ENCODE measurements at regions not wholly inside any gene's neighbourhood (a gene's known extent, or its start where the extent isn't known, plus 50 kb on each side); places are given as distances from the start of the nearest gene placed in this dataset.

GRCh38 chr13:109369353-109370052 lies 416.9 kb downstream of the IRS2 start:
- no peak for DNase-seq (ENCODE audit: low spot score)

DNA sequence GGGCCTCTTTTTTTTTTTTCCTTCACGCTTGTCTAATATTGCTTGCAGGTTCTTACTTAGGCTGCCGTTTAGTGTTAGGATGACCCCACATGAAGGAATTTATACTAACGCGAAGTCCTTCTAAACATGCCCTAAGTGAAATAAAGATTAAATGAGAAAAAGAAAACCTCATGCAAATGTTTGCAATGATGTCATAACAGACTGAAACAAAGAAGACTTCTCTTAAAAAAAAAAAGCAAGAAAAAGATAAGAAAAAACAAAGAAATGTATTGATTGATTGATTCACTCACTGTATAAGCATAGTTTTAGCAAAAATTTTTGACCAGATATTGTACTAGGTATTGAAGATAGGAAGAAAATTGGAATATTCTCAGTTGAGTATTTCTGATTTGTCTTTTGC lies 418.2 kb downstream of the IRS2 start:
- DNase-seq (ENCODE audit: low spot score), result no peak

DNA sequence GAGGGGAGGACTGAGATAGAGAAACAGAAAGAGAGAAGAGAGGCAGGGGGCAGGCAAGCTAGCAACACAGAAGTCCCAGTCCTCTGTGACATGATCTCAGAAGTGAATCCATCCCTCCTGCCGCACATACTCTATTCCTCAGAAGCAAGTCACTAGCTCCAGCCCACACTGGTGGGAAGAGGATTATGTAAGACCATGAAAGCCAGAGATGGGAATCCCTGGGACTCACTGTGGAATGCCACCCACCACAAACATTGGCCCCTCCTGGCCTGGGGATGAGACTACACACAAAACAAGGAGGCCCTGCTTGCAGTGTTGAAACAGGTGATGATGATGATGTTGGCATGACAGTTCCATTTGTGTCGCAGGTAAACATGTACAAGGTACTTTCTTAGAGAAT lies 419.9 kb downstream of the IRS2 start:
- DNase-seq (ENCODE audit: low spot score), result no peak

GRCh38 chr13:109363431-109363830 lies 423.0 kb downstream of the IRS2 start:
- DNase-seq (ENCODE audit: low spot score), result no peak

DNA sequence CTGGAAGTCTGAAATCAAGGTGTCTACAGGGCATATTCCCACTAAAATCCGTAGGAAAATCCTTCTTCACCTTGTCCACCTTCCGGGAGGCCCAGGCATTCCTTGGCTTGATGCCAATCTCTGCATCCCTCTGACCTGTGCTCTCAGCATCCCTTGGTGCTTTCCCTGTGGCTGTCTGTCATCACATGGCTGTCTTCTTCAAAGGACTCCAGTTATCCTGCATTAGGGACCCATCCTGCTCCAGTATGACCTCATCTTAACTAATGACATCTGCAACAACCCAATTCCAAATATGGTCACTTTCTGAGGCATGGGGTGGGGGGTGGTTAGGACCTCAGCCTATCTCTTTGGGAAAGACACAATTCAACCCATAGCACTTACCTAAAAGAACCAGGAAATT lies 423.8 kb downstream of the IRS2 start:
- no peak for DNase-seq (ENCODE audit: low spot score)

GRCh38 chr13:109361562-109362289 lies 424.7 kb downstream of the IRS2 start:
- DNase-seq (ENCODE audit: low spot score), result no peak

DNA sequence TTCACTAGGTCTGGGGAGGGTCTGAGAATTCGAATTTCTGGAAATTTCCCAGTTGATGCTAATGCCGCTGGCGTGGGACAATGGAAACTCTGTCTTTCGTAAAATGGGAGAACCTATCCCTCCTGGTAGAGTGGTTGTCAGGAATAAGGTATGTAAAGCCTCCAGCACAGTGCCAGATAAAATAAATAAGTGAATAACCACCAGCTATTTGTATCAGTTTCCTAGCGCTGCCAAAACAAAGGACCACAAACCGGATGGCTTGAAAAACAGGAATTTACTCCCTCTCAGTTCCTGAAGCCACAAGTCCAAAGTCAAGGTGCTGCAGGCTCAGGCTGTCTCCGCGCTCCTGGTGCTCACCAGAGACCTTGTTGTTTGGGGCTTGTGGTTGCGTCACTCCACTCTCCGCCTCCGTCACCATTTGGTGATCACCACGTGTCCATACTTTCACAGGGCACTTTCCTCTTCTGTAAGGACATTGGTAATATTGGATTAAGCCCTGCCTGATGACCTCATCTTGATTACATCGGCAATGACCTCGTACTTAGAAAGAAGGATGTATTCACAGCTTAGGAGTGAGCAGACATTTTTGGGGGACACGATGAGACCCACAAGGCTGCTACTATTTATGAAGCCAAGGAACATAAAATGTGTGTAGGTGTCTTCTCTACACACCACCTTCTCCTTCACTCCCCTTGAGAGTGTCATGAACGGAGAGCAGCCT lies 428.5 kb downstream of the IRS2 start:
- no peak for DNase-seq (ENCODE audit: low spot score)

- no peak for DNase-seq (ENCODE audit: low spot score)
These were observed 430.4 kb downstream of the IRS2 start for GRCh38 chr13:109355875-109356434.

DNA sequence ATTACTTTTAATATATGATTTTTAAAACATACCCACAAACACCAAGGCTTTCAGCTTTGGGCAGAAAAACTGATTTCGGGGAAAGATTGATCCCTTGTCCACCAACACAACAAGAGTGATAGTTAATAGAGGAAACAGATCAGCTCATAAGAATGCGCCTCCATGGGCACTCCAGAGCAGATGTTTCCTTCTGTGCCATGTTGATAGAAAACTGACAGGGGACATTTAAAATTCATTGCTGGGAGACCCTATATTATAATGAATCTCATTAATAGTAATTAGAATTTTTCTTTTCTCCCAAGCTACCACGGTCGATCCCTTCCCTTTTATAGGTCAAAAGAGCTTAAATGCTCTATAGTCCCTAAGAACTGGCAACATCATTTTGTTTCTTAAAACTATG lies 431.2 kb downstream of the IRS2 start:
- DNase-seq (ENCODE audit: low spot score), result no peak

DNA sequence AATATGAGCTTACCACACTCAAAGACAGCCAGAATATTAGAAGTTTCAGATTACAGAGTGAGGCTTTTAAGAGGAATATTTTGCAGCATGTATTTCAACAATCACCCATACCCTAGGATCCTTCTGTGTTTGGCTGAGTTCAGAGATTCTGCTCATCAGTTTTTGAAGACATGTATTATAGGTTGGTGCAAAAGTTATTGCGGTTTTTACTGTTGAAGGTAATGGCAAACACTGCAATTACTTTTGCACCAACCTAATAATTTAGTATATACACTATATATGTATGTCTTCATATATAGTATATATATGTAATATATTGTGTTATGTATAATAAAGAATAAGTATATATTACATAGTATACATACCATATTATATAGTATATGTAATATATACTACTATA lies 435.1 kb downstream of the IRS2 start:
- no peak for DNase-seq (ENCODE audit: low spot score)

DNA sequence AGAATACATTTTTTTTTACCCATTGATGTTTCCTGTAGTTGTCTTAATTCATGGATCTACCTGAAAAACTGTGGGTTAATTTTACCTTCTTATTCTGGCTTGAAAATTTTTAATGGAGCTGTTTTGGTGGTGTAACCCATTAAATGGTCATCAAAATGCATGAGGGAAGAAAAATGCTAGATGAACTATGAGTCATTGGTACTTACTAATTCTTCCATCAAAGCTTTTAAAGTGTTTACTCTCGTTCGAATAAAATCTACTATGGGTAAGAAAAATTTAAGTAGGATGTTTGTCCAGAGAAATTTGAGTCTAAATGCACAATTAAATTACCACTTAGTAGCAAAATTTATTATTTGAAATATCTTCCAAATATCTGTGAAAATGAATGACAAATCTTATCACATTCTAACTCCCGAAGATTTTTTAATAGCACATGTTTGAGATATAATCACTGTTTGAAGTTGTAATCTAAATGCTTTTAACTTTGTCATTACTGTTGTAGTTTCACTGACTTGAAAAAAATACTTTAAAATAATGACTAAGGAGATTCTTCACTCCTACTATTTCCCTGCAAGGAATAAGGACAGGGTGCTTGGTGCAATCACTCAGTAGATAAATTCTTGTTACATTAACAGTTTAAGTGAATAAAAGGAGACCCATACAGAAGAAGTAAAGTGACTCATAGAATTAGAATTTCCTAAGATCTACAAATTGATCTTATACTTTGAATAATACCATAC lies 437.7 kb downstream of the IRS2 start:
- DNase-seq (ENCODE audit: low spot score), result no peak

DNA sequence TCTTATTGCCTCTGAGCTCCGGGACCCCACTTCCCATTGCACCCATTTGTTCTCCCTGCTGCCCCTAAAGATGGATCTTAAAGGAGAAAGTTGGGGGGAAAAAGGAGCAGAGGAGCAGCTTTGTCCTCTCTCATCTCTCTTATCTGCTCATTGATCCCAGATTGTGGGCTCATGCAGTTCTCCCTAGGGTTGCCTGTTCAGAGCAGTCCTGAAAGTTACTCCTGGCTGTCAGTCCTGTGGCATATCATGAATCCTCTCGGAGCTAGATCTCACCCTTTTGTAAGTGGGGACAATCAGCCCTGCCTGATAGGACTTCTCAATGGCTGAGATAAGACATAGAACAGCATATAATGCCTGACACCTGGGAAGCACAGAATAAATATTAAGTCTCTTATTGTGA lies 440.3 kb downstream of the IRS2 start:
- DNase-seq (ENCODE audit: low spot score), result no peak

DNA sequence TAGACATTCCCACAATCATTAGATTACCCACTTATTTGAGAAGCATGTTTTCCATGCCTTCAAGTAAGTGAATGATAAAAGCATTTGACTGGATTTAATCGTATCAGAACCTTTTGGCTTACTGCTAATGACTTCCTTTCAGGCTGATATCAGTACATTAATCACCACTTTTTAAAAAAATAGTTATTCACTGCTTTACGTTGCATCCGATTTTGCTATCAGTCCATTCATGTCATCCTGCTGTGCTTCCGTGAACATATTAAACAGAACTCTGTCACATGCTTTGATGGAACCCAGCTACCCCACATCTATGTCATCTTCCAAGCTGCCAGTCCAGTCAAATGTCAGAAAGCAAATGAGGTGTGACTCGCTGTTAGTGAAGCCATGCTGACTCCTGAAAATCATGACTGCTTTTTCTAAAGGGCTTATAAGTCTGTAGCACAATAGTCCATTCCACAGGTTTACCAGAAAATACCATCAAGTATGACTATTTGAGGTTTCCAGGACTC lies 440.9 kb downstream of the IRS2 start:
- no peak for DNase-seq (ENCODE audit: low spot score)

- DNase-seq (ENCODE audit: low spot score), result no peak
These were observed 441.7 kb downstream of the IRS2 start for GRCh38 chr13:109344552-109345157.

GRCh38 chr13:109336730-109337129 lies 449.7 kb downstream of the IRS2 start:
- no peak for DNase-seq (ENCODE audit: low spot score)

GRCh38 chr13:109333893-109334651 lies 452.3 kb downstream of the IRS2 start:
- no peak for DNase-seq (ENCODE audit: low spot score)

DNA sequence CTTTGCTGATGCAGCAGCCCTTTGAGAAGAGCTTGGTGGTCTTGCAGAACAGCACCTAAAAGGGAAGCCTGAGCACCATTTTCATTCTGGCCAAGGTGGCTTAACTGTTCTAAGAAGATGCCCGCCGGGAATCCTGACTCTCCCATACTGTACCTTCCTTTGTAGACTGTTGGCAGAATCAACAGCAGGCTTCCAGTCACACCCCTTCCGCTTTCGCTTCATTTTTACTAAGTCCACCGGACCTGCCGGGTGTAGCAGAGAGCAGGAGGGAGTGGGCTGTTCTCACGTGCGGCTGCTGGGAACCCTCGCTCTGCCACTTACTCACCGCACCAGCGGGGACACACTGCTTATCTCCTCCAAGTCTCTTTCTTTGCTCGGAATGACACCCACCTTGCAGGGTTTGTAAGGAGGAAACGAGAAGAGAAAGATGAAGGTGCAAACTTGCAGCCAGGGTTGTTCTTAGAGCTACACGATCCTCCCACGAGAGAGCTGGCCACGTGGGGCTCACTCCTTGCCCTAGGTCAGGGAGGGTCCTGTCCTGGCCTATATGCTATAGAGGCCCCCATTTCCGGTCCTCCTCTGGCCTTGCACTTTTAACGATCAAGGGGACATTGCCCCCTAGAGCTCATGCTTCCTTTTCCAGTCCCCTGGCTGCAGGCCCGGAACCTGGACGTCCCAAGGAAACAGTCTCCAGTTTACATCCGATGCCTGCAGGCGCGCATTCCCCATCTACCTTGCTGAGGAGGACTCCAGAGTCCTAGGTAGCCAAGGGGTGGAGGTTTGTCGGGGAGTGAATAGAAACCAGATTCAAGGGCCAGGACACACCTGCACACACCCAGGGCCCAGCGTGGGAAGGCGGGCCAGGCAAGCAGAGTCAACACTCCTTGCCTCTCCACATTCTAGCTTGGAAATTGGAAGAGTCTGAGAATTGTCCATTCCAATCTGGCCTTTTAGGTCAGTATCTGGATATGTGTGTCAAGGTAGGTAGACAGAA lies 453.6 kb downstream of the IRS2 start:
- DNase-seq (ENCODE audit: low spot score), result no peak

DNA sequence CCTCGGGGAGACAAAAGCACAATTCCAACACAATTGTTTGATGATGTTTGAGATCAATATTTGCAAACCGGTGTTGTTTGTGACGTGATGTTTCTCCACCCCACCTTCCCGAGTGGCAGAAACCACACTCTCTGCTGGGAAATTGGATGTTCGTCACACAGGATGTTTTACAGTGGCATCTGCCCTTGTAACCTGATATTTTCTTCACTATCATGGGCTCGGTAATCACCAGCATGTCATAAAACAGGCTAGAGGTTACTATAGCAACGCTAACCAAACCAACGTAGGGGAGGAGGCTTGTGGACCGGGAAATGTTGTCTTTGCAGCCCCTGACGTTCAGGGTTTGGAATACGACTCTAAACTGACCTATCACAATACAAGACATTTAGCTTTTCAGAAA lies 454.5 kb downstream of the IRS2 start:
- no peak for DNase-seq (ENCODE audit: low spot score)

DNA sequence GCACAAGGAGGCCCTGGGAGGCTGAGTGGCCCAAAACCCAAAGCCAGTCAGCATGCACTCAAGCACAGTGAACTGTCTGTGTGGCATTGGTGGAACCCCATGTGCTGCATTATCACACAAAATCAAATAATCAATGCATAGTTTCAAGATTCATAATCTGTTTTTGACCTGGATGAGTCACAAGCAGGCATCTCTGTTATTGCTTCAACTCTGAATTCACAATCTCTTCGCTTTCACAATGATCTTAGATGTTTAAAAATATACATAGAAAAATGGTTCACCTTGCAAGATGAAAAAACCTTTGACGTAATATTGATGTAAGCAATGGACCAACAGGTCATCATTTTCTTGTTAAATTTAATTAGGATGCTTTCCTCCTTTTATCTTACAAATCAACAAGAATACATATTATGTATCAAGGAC lies 455.4 kb downstream of the IRS2 start:
- no peak for DNase-seq (ENCODE audit: low spot score)

Measured in ecto neural progenitor cell (in vitro differentiated cells).